GM12878 (cell line): ENCODE measurements at regions not wholly inside any gene's neighbourhood (a gene's known extent, or its start where the extent isn't known, plus 50 kb on each side); places are given as distances from the start of the nearest gene placed in this dataset.

Source experiments
- CBFB ChIP-seq: IDR thresholded peaks from 2 replicates; pipeline ENCODE4 v1.6.1; 2016; ENCODE audit warnings: antibody characterized with exemption, low read depth
- DPF2 ChIP-seq: fragments of 450-650 bp; IDR thresholded peaks from 2 replicates; pipeline ENCODE4 v1.6.1; 2017; ENCODE audit warnings: mild to moderate bottlenecking
- LARP7 ChIP-seq: fragments of 450-650 bp; IDR thresholded peaks from 2 replicates; pipeline ENCODE4 v1.6.1; 2017; ENCODE audit warnings: mild to moderate bottlenecking
- MYC ChIP-seq: IDR thresholded peaks from 2 replicates; pipeline ENCODE4 v1.6.1; 2011; ENCODE audit warnings: mild to moderate bottlenecking, low read length, moderate library complexity, inconsistent platforms; ENCODE audit not compliant: insufficient read depth, insufficient replicate concordance, insufficient read length, severe bottlenecking
- PML ChIP-seq: IDR thresholded peaks from 2 replicates; pipeline ENCODE4 v1.6.1; 2012; ENCODE audit warnings: low read length, inconsistent platforms
- POLR2A ChIP-seq: IDR thresholded peaks from 2 replicates; pipeline ENCODE4 v1.6.1; 2011; ENCODE audit warnings: low read depth, mild to moderate bottlenecking, low read length
- RUNX3 ChIP-seq: IDR thresholded peaks from 2 replicates; pipeline ENCODE4 v1.6.1; 2012; ENCODE audit warnings: low read length, inconsistent platforms
- SIN3A ChIP-seq: IDR thresholded peaks from 2 replicates; pipeline ENCODE4 v1.6.1; 2012; ENCODE audit warnings: low read depth, low read length, improper control_type of control experiment
- SMAD5 ChIP-seq: IDR thresholded peaks from 2 replicates; pipeline ENCODE4 v1.6.1; 2016; ENCODE audit warnings: antibody characterized with exemption, low read depth
- STAT1 ChIP-seq: fragments of 450-650 bp; conservative IDR thresholded peaks from 2 replicates; pipeline ENCODE4 v1.6.1; 2014; ENCODE audit warnings: antibody characterized with exemption, mild to moderate bottlenecking
- STAT3 ChIP-seq: IDR thresholded peaks from 2 replicates; pipeline ENCODE4 v1.6.1; 2011; ENCODE audit warnings: low read depth, low read length, improper control_type of control experiment
- TCF7 ChIP-seq: IDR thresholded peaks from 2 replicates; pipeline ENCODE4 v1.6.1; 2014; ENCODE audit warnings: antibody characterized with exemption, borderline replicate concordance
- YY1 ChIP-seq: IDR thresholded peaks from 2 replicates; pipeline ENCODE4 v1.6.1; 2011; ENCODE audit warnings: low read depth, mild to moderate bottlenecking, low read length
- ZNF207 ChIP-seq: fragments of 450-650 bp; IDR thresholded peaks from 2 replicates; pipeline ENCODE4 v1.6.1; 2014; ENCODE audit warnings: antibody characterized with exemption, mild to moderate bottlenecking, borderline replicate concordance
- ZNF24 ChIP-seq: fragments of 450-650 bp; IDR thresholded peaks from 2 replicates; pipeline ENCODE4 v1.6.1; 2017; ENCODE audit warnings: antibody characterized with exemption, mild to moderate bottlenecking
- ZNF384 ChIP-seq: IDR thresholded peaks from 2 replicates; pipeline ENCODE4 v1.6.1; 2012; ENCODE audit warnings: low read depth, mild to moderate bottlenecking, low read length, improper control_type of control experiment, borderline replicate concordance
- ZSCAN29 ChIP-seq: fragments of 450-650 bp; IDR thresholded peaks from 2 replicates; pipeline ENCODE4 v1.6.1; 2017; ENCODE audit warnings: mild to moderate bottlenecking, moderate library complexity
- TF ChIP-seq, protein P1 (sequence below): IDR thresholded peaks from 2 replicates; pipeline ENCODE4 v1.6.1; 2012; ENCODE audit warnings: mild to moderate bottlenecking, low read depth, low read length
- TF ChIP-seq, protein P2 (sequence below): fragments of 450-650 bp; IDR thresholded peaks from 2 replicates; pipeline ENCODE4 v1.6.1; 2018; ENCODE audit warnings: borderline replicate concordance, mild to moderate bottlenecking; ENCODE audit not compliant: partially characterized antibody
- TF ChIP-seq, protein P3 (sequence below): IDR thresholded peaks from 2 replicates; pipeline ENCODE4 v1.6.1; 2012; ENCODE audit warnings: low read depth, low read length, improper control_type of control experiment
- TF ChIP-seq, protein P4 (sequence below): fragments of 450-650 bp; IDR thresholded peaks from 2 replicates; pipeline ENCODE4 v1.6.1; 2016; ENCODE audit warnings: mild to moderate bottlenecking, moderate library complexity, borderline replicate concordance

DNA sequence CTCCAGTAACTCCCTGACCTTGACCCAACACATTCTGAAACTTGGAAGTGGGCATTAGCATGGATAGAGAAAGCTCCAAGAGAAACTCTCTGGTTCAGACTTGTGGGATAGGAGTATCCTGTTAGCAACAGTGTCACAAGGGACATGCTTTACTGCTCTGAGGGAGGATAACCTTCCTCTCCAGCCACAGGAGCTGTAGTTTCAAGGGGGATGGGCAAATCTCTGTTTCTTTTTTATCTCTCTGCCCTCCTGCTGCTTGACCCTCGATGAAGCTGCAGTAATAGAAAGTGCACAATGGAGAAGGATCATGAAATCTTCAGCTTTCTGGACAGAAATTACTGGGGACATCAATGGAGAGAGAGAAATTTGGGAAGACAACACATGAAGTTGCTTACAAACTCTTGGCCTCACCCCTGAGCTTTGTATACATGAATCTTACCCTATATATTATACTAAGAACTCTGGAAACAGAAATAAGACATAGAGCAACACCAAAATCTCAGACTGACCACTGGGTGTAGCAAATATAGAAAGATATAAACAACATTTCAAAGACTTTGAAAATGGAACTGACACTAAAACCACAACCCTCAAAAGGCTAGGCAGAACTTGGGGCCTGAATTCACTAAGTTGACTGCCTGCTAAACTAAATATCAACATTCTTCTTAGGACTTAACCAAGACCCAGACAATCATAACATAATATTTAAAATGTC is 471.0 kb upstream of the MEF2C start (continued):
- TF ChIP-seq LARP7 (no peak), TCF7 (0 out of 2 replicates have a peak, but pooled peaks have one; percentile 13), RUNX3 (peak; percentile 89), PML (no peak), SMAD5 (no peak), CBFB (no peak), ZNF24 (peak; percentile 50; the same call in 1 of the 2 replicates), ZSCAN29 (no peak), MYC (no peak), STAT1 (no peak), POLR2A (no peak), STAT3 (no peak), ZNF384 (no peak), SIN3A (no peak), YY1 (no peak), DPF2 (0 out of 2 replicates have a peak, but pooled peaks have one; percentile 37), ZNF207 (no peak)
- TF ChIP-seq, protein P1, sequence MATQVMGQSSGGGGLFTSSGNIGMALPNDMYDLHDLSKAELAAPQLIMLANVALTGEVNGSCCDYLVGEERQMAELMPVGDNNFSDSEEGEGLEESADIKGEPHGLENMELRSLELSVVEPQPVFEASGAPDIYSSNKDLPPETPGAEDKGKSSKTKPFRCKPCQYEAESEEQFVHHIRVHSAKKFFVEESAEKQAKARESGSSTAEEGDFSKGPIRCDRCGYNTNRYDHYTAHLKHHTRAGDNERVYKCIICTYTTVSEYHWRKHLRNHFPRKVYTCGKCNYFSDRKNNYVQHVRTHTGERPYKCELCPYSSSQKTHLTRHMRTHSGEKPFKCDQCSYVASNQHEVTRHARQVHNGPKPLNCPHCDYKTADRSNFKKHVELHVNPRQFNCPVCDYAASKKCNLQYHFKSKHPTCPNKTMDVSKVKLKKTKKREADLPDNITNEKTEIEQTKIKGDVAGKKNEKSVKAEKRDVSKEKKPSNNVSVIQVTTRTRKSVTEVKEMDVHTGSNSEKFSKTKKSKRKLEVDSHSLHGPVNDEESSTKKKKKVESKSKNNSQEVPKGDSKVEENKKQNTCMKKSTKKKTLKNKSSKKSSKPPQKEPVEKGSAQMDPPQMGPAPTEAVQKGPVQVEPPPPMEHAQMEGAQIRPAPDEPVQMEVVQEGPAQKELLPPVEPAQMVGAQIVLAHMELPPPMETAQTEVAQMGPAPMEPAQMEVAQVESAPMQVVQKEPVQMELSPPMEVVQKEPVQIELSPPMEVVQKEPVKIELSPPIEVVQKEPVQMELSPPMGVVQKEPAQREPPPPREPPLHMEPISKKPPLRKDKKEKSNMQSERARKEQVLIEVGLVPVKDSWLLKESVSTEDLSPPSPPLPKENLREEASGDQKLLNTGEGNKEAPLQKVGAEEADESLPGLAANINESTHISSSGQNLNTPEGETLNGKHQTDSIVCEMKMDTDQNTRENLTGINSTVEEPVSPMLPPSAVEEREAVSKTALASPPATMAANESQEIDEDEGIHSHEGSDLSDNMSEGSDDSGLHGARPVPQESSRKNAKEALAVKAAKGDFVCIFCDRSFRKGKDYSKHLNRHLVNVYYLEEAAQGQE, result no peak
- TF ChIP-seq, protein P2, sequence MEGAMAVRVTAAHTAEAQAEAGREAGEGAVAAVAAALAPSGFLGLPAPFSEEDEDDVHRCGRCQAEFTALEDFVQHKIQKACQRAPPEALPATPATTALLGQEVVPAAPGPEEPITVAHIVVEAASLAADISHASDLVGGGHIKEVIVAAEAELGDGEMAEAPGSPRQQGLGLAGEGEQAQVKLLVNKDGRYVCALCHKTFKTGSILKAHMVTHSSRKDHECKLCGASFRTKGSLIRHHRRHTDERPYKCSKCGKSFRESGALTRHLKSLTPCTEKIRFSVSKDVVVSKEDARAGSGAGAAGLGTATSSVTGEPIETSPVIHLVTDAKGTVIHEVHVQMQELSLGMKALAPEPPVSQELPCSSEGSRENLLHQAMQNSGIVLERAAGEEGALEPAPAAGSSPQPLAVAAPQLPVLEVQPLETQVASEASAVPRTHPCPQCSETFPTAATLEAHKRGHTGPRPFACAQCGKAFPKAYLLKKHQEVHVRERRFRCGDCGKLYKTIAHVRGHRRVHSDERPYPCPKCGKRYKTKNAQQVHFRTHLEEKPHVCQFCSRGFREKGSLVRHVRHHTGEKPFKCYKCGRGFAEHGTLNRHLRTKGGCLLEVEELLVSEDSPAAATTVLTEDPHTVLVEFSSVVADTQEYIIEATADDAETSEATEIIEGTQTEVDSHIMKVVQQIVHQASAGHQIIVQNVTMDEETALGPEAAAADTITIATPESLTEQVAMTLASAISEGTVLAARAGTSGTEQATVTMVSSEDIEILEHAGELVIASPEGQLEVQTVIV, result no peak
- TF ChIP-seq, protein P3, sequence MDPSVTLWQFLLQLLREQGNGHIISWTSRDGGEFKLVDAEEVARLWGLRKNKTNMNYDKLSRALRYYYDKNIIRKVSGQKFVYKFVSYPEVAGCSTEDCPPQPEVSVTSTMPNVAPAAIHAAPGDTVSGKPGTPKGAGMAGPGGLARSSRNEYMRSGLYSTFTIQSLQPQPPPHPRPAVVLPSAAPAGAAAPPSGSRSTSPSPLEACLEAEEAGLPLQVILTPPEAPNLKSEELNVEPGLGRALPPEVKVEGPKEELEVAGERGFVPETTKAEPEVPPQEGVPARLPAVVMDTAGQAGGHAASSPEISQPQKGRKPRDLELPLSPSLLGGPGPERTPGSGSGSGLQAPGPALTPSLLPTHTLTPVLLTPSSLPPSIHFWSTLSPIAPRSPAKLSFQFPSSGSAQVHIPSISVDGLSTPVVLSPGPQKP, result no peak
- TF ChIP-seq, protein P4, sequence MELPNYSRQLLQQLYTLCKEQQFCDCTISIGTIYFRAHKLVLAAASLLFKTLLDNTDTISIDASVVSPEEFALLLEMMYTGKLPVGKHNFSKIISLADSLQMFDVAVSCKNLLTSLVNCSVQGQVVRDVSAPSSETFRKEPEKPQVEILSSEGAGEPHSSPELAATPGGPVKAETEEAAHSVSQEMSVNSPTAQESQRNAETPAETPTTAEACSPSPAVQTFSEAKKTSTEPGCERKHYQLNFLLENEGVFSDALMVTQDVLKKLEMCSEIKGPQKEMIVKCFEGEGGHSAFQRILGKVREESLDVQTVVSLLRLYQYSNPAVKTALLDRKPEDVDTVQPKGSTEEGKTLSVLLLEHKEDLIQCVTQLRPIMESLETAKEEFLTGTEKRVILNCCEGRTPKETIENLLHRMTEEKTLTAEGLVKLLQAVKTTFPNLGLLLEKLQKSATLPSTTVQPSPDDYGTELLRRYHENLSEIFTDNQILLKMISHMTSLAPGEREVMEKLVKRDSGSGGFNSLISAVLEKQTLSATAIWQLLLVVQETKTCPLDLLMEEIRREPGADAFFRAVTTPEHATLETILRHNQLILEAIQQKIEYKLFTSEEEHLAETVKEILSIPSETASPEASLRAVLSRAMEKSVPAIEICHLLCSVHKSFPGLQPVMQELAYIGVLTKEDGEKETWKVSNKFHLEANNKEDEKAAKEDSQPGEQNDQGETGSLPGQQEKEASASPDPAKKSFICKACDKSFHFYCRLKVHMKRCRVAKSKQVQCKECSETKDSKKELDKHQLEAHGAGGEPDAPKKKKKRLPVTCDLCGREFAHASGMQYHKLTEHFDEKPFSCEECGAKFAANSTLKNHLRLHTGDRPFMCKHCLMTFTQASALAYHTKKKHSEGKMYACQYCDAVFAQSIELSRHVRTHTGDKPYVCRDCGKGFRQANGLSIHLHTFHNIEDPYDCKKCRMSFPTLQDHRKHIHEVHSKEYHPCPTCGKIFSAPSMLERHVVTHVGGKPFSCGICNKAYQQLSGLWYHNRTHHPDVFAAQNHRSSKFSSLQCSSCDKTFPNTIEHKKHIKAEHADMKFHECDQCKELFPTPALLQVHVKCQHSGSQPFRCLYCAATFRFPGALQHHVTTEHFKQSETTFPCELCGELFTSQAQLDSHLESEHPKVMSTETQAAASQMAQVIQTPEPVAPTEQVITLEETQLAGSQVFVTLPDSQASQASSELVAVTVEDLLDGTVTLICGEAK, result no peak
